ENCODE measurements at regions not wholly inside any gene's neighbourhood (a gene's known extent, or its start where the extent isn't known, plus 50 kb on each side); places are given as distances from the start of the nearest gene placed in this dataset.

- H3K4me3 ChIP-seq = no peak overlapping the region
- intact Hi-C loops (cut with DNase I) = no loop called here
- no peaks in the 10 kb centered on the region for H3K36me3 ChIP-seq
- H3K4me1 ChIP-seq = peaks cover 0 to 10% (median 0%) of the 10 kb centered on the region in 3 donors
- no peak for DNase-seq
- peaks cover 0 to 14% (median 0%) of the 10 kb centered on the region in 4 donors for H3K27me3 ChIP-seq
- WGBS, 2 donors = 82 to 83% methylated on average over 3 of the region's 3 CpGs
- no peak overlapping the region for H3K27ac ChIP-seq
- no peaks in the 10 kb centered on the region for H3K9me3 ChIP-seq
- TF ChIP-seq POLR2A (IDR thresholded peaks at IDR 0.05) = no peak
- no peak for TF ChIP-seq CTCF (IDR thresholded peaks at IDR 0.05)
Observed at GRCh38 chr2:16719485-16719808, 53.8 kb upstream of the CYRIA start.

GRCh38 chr2:16718576-16719484 lies 53.2 kb upstream of the CYRIA start:
- Histone ChIP-seq H3K36me3 (no peaks in the 10 kb centered on the region), H3K27ac (no peak overlapping the region), H3K4me1 (peaks cover 0 to 10% (median 0%) of the 10 kb centered on the region in 3 donors), H3K4me3 (no peak overlapping the region), H3K9me3 (no peaks in the 10 kb centered on the region), H3K27me3 (peaks cover 0 to 14% (median 0%) of the 10 kb centered on the region in 4 donors)
- intact Hi-C loops (cut with DNase I) = no loop called here
- DNase-seq = no peak
- TF ChIP-seq POLR2A (IDR thresholded peaks at IDR 0.05) (no peak), CTCF (IDR thresholded peaks at IDR 0.05) (no peak)
- WGBS, 2 donors = 73 to 76% methylated on average over 10 of the region's 10 CpGs

- WGBS, 2 donors = 66 to 82% methylated on average over 3 of the region's 3 CpGs
- intact Hi-C loops (cut with DNase I) = no loop called here
- TF ChIP-seq CTCF (IDR thresholded peaks at IDR 0.05) (no peak), POLR2A (IDR thresholded peaks at IDR 0.05) (no peak)
Observed at GRCh38 chr2:16717477-16717876, 51.8 kb upstream of the CYRIA start.

GRCh38 chr2:16716944-16717343 lies 51.3 kb upstream of the CYRIA start:
- no peak for TF ChIP-seq POLR2A (IDR thresholded peaks at IDR 0.05)
- no peak for TF ChIP-seq CTCF (IDR thresholded peaks at IDR 0.05)
- H3K36me3 ChIP-seq = no peaks in the 10 kb centered on the region
- no peak overlapping the region for H3K4me3 ChIP-seq
- intact Hi-C loops (cut with DNase I) = no loop called here
- 100% methylated on average over 1 of the region's 4 CpGs; no CpG with 5 or more reads in 1 of the 2 donors for WGBS, 2 donors
- DNase-seq = no peak
- H3K27me3 ChIP-seq = peaks cover 0 to 8% (median 0%) of the 10 kb centered on the region in 4 donors
- no peak overlapping the region for H3K27ac ChIP-seq
- H3K4me1 ChIP-seq = peaks cover 0 to 10% (median 0%) of the 10 kb centered on the region in 3 donors
- no peaks in the 10 kb centered on the region for H3K9me3 ChIP-seq

More at GRCh38 chr2:16717477-16717876, 51.8 kb upstream of the CYRIA start:
- Histone ChIP-seq H3K4me3 (no peak overlapping the region), H3K9me3 (no peaks in the 10 kb centered on the region), H3K27ac (no peak overlapping the region), H3K4me1 (peaks cover 0 to 10% (median 0%) of the 10 kb centered on the region in 3 donors), H3K27me3 (peaks cover 0 to 11% (median 0%) of the 10 kb centered on the region in 4 donors), H3K36me3 (no peaks in the 10 kb centered on the region)
- no peak for DNase-seq

GRCh38 chr2:16716024-16716423 lies 50.4 kb upstream of the CYRIA start:
- H3K4me3 ChIP-seq = no peak overlapping the region
- no peak overlapping the region for H3K27ac ChIP-seq
- H3K36me3 ChIP-seq = no peaks in the 10 kb centered on the region
- no peak for DNase-seq
- TF ChIP-seq POLR2A (IDR thresholded peaks at IDR 0.05) (no peak), CTCF (IDR thresholded peaks at IDR 0.05) (no peak)
- intact Hi-C loops (cut with DNase I) = no loop called here
- 63 to 86% methylated on average over 3 to 5 of the region's 5 CpGs for WGBS, 2 donors
- H3K9me3 ChIP-seq = no peaks in the 10 kb centered on the region
- peaks cover 0 to under 1% (median 0%) of the 10 kb centered on the region in 4 donors for H3K27me3 ChIP-seq
- peaks cover 0 to 10% (median 0%) of the 10 kb centered on the region in 3 donors for H3K4me1 ChIP-seq

All from esophagus squamous epithelium (tissue), 5 donors.